Ishikawa (cell line): ENCODE measurements at regions not wholly inside any gene's neighbourhood (a gene's known extent, or its start where the extent isn't known, plus 50 kb on each side); places are given as distances from the start of the nearest gene placed in this dataset.

ENCODE experiments used
- CEBPB ChIP-seq: IDR thresholded peaks from 2 replicates; pipeline ENCODE4 v1.6.1; 2012
- CREB1 ChIP-seq: IDR thresholded peaks from 2 replicates; pipeline ENCODE4 v1.6.1; 2012; ENCODE audit warnings: low read depth
- EGR1 ChIP-seq: IDR thresholded peaks from 2 replicates; pipeline ENCODE4 v1.6.1; 2012
- EP300 ChIP-seq: IDR thresholded peaks from 2 replicates; pipeline ENCODE4 v1.6.1; 2012; ENCODE audit warnings: borderline replicate concordance
- FOXM1 ChIP-seq: IDR thresholded peaks from 2 replicates; pipeline ENCODE4 v1.6.1; 2012; ENCODE audit warnings: low read depth, borderline replicate concordance
- MAX ChIP-seq: IDR thresholded peaks from 2 replicates; pipeline ENCODE4 v1.6.1; 2012
- NFIC ChIP-seq: IDR thresholded peaks from 2 replicates; pipeline ENCODE4 v1.6.1; 2012
- RAD21 ChIP-seq: IDR thresholded peaks from 2 replicates; pipeline ENCODE4 v1.6.1; 2012; ENCODE audit warnings: low read depth
- REST ChIP-seq: IDR thresholded peaks from 2 replicates; pipeline ENCODE4 v1.6.1; 2012; ENCODE audit warnings: low read depth, mild to moderate bottlenecking
- TAF1 ChIP-seq: IDR thresholded peaks from 2 replicates; pipeline ENCODE4 v1.6.1; 2012; ENCODE audit warnings: low read depth, mild to moderate bottlenecking
- TCF12 ChIP-seq: IDR thresholded peaks from 2 replicates; pipeline ENCODE4 v1.6.1; 2012; ENCODE audit warnings: low read depth
- TEAD4 ChIP-seq: IDR thresholded peaks from 2 replicates; pipeline ENCODE4 v1.6.1; 2012
- USF1 ChIP-seq: IDR thresholded peaks from 2 replicates; pipeline ENCODE4 v1.6.1; 2012
- YY1 ChIP-seq: IDR thresholded peaks from 2 replicates; pipeline ENCODE4 v1.6.1; 2012; ENCODE audit warnings: low read depth
- ZBTB7A ChIP-seq: IDR thresholded peaks from 2 replicates; pipeline ENCODE4 v1.6.1; 2012; ENCODE audit warnings: low read depth

GRCh38 chr18:44309185-44309584, 371.5 kb upstream of the SETBP1 start:
- TF ChIP-seq NFIC (no peak), TEAD4 (no peak), TAF1 (no peak), CEBPB (no peak), RAD21 (no peak), ZBTB7A (no peak), CREB1 (no peak), USF1 (no peak), FOXM1 (no peak), EGR1 (no peak), MAX (no peak), YY1 (no peak), TCF12 (no peak), EP300 (no peak), REST (no peak)

GRCh38 chr18:44320619-44321460, 359.8 kb upstream of the SETBP1 start:
- TF ChIP-seq CEBPB (no peak), RAD21 (peak; percentile 12; the same call in 1 of the 2 replicates)

- TF ChIP-seq YY1 (no peak), FOXM1 (no peak), CREB1 (no peak), TAF1 (no peak)
Observed at GRCh38 chr18:44321868-44322590, 358.7 kb upstream of the SETBP1 start.

GRCh38 chr18:44323125-44323524, 357.6 kb upstream of the SETBP1 start:
- TF ChIP-seq MAX (no peak), YY1 (no peak), ZBTB7A (no peak), EGR1 (no peak), USF1 (no peak), FOXM1 (no peak), NFIC (no peak), TCF12 (no peak), TEAD4 (no peak), CREB1 (no peak), TAF1 (no peak), CEBPB (no peak), EP300 (no peak), REST (no peak), RAD21 (no peak)

- TF ChIP-seq TCF12 (no peak), MAX (no peak), FOXM1 (no peak), TAF1 (no peak), REST (no peak), NFIC (no peak), CREB1 (no peak), CEBPB (no peak), TEAD4 (no peak), EP300 (no peak), YY1 (no peak), RAD21 (no peak), EGR1 (no peak)
Observed at GRCh38 chr18:44324361-44324760, 356.3 kb upstream of the SETBP1 start.
